ENCODE measurements at regions not wholly inside any gene's neighbourhood (a gene's known extent, or its start where the extent isn't known, plus 50 kb on each side); places are given as distances from the start of the nearest gene placed in this dataset.

DNA sequence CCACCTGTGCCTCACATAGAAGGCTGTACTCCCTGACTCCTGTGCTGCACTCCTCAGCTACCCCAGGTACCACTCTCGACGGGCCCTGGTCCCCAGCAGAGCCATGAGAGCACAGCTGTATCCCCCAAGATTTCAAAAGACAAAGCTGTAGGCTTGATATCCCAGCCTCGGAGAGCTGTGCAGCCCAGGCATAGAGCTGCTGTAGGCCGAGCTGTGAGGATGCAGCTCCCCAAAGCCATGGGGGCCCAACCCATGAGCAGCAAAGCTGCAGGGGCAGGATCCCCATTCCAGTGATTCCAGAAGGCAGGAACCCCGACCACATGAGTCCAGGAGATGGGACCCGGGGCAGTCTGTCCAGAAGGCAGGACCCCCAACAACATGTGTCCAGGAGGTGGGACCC is 123.8 kb upstream of the CBLN2 start:
- Histone ChIP-seq H3K23me2 (ENCODE audit: insufficient read length, low read depth, low read length, poor library complexity, severe bottlenecking) (no peaks in the 10 kb centered on the region), H3K79me1 (ENCODE audit: insufficient read depth, low read depth, low read length, poor library complexity, severe bottlenecking) (no peaks in the 10 kb centered on the region), H2AFZ (ENCODE audit: low read length) (no peak overlapping the region), H3K18ac (ENCODE audit: insufficient read length, low read depth, low read length) (no peak overlapping the region), H3K4me2 (ENCODE audit: insufficient read depth, insufficient read length, low read length) (no peak overlapping the region), H3K79me2 (ENCODE audit: insufficient read depth, low read length) (no peaks in the 10 kb centered on the region), H2AK5ac (ENCODE audit: insufficient read length, low read length) (no peak overlapping the region), H4K20me1 (ENCODE audit: control insufficient read depth, insufficient read depth, insufficient read length) (no peaks in the 10 kb centered on the region), H2BK15ac (ENCODE audit: low read depth, low read length) (no peak overlapping the region), H2BK5ac (ENCODE audit: insufficient read length, low read length) (no peak overlapping the region), H3K4me1 (ENCODE audit: insufficient read depth, low read length) (no peaks in the 10 kb centered on the region), H2BK120ac (ENCODE audit: low read depth, low read length, poor library complexity, severe bottlenecking) (no peak overlapping the region), H2BK12ac (ENCODE audit: insufficient read length, low read depth, low read length) (no peak overlapping the region), H4K5ac (ENCODE audit: insufficient read length, low read depth, low read length) (no peak overlapping the region), H2BK20ac (ENCODE audit: low read depth, low read length, poor library complexity, severe bottlenecking) (no peak overlapping the region), H3K23ac (ENCODE audit: insufficient read length, low read depth, low read length) (no peak overlapping the region), H3T11ph (ENCODE audit: low read length) (no peak overlapping the region), H3K9ac (ENCODE audit: extremely low read depth, insufficient read length, low read length) (no peak overlapping the region), H3K4ac (ENCODE audit: low read depth, low read length) (no peak overlapping the region), H3K27ac (ENCODE audit: insufficient read length, low read depth, low read length) (no peak overlapping the region), H3K27me3 (ENCODE audit: insufficient read depth, low read length) (no peaks in the 10 kb centered on the region), H3K56ac (ENCODE audit: insufficient read length, low read depth, low read length) (no peak overlapping the region), H3K14ac (ENCODE audit: insufficient read depth, low read length) (no peak overlapping the region), H4K91ac (ENCODE audit: insufficient read length, low read depth, low read length) (no peak overlapping the region), H4K8ac (replicated peaks; ENCODE audit: insufficient read length, low read depth, low read length) (no peak overlapping the region), H3K9me3 (ENCODE audit: control insufficient read depth, low read depth, low read length) (no peaks in the 10 kb centered on the region)
- Mint-ChIP-seq H3K36me3 (ENCODE audit: insufficient read depth in 1 of 3, low read depth in 3 of 3) (no peaks in the 10 kb centered on the region), H3K9me3 (no peaks in the 10 kb centered on the region), H3K4me3 (no peak overlapping the region), H3K27ac (no peak overlapping the region), H3K4me1 (no peaks in the 10 kb centered on the region), H3K27me3 (ENCODE audit: low read depth) (peaks cover 3% of the 10 kb centered on the region; the same call in 1 of the 2 replicates)
- TF ChIP-seq, protein P1, sequence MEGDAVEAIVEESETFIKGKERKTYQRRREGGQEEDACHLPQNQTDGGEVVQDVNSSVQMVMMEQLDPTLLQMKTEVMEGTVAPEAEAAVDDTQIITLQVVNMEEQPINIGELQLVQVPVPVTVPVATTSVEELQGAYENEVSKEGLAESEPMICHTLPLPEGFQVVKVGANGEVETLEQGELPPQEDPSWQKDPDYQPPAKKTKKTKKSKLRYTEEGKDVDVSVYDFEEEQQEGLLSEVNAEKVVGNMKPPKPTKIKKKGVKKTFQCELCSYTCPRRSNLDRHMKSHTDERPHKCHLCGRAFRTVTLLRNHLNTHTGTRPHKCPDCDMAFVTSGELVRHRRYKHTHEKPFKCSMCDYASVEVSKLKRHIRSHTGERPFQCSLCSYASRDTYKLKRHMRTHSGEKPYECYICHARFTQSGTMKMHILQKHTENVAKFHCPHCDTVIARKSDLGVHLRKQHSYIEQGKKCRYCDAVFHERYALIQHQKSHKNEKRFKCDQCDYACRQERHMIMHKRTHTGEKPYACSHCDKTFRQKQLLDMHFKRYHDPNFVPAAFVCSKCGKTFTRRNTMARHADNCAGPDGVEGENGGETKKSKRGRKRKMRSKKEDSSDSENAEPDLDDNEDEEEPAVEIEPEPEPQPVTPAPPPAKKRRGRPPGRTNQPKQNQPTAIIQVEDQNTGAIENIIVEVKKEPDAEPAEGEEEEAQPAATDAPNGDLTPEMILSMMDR (conservative IDR thresholded peaks at IDR 0.05): no peak
- no CpG with 5 or more reads among the region's 6 CpGs for WGBS (ENCODE audit: extremely low coverage, insufficient read length, low lambda C conversion rate)
- no peak for DNase-seq
